ENCODE measurements at regions not wholly inside any gene's neighbourhood (a gene's known extent, or its start where the extent isn't known, plus 50 kb on each side); places are given as distances from the start of the nearest gene placed in this dataset.

DNA sequence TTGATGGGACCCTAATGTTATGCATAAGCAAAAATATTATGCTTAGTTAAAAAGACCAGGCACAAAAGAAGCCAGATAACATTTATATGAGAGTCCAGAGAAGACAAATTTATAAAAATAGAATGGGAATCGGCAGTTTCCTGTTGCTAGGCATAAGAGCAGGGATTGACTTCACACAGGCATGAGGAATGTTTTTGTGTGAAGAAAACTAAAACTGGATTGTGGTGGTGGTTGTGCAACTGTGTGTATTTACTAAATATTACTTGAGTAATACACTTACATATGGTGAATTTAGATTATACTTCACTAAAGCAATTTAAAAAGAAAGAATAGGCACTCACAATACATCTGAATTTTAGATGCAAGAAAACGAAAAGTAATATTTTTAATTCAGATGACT is 108.3 kb downstream of the SLITRK1 start:
- TF ChIP-seq, protein P1, sequence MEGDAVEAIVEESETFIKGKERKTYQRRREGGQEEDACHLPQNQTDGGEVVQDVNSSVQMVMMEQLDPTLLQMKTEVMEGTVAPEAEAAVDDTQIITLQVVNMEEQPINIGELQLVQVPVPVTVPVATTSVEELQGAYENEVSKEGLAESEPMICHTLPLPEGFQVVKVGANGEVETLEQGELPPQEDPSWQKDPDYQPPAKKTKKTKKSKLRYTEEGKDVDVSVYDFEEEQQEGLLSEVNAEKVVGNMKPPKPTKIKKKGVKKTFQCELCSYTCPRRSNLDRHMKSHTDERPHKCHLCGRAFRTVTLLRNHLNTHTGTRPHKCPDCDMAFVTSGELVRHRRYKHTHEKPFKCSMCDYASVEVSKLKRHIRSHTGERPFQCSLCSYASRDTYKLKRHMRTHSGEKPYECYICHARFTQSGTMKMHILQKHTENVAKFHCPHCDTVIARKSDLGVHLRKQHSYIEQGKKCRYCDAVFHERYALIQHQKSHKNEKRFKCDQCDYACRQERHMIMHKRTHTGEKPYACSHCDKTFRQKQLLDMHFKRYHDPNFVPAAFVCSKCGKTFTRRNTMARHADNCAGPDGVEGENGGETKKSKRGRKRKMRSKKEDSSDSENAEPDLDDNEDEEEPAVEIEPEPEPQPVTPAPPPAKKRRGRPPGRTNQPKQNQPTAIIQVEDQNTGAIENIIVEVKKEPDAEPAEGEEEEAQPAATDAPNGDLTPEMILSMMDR (IDR thresholded peaks at IDR 0.05; ENCODE audit: poor library complexity), result no peak
- TF ChIP-seq EZH2 (IDR thresholded peaks at IDR 0.05; ENCODE audit: borderline replicate concordance) (no peak), EZH2phosphoT487 (IDR thresholded peaks at IDR 0.05; ENCODE audit: low read depth, severe bottlenecking, unreplicated experiment) (no peak)

Measured in hepatocyte (in vitro differentiated cells).